ENCODE measurements at regions not wholly inside any gene's neighbourhood (a gene's known extent, or its start where the extent isn't known, plus 50 kb on each side); places are given as distances from the start of the nearest gene placed in this dataset.

GRCh38 chr18:43888598-43888997 is 611.3 kb upstream of the SYT4 start:
- Histone ChIP-seq H3K4me3 (no peak overlapping the region), H3K27me3 (replicated peaks) (no peaks in the 10 kb centered on the region), H3K4me1 (replicated peaks) (peaks cover 11% of the 10 kb centered on the region), H3K36me3 (no peaks in the 10 kb centered on the region), H3K9me3 (replicated peaks) (no peaks in the 10 kb centered on the region), H3K27ac (no peak overlapping the region)
- no peak for DNase-seq (ENCODE audit: low read depth in 1 of 2, low spot score in 2 of 2)

- peak; percentile 46 to 55 for DNase-seq (ENCODE audit: low read depth in 1 of 2, low spot score in 2 of 2)
- peaks cover 12% of the 10 kb centered on the region for H3K4me1 ChIP-seq (replicated peaks)
- no peak overlapping the region for H3K4me3 ChIP-seq
- H3K27me3 ChIP-seq (replicated peaks) = no peaks in the 10 kb centered on the region
- H3K27ac ChIP-seq = no peak overlapping the region
- H3K9me3 ChIP-seq (replicated peaks) = no peaks in the 10 kb centered on the region
- H3K36me3 ChIP-seq = no peaks in the 10 kb centered on the region
These were observed 615.8 kb upstream of the SYT4 start for GRCh38 chr18:43893001-43893637.

GRCh38 chr18:43904209-43904837 is 627.0 kb upstream of the SYT4 start:
- Histone ChIP-seq H3K9me3 (replicated peaks) (no peaks in the 10 kb centered on the region), H3K27me3 (replicated peaks) (no peaks in the 10 kb centered on the region), H3K27ac (no peak overlapping the region), H3K4me3 (no peak overlapping the region), H3K4me1 (replicated peaks) (no peaks in the 10 kb centered on the region), H3K36me3 (no peaks in the 10 kb centered on the region)
- DNase-seq (ENCODE audit: low read depth in 1 of 2, low spot score in 2 of 2) = no peak

- H3K27me3 ChIP-seq (replicated peaks) = no peaks in the 10 kb centered on the region
- H3K4me1 ChIP-seq (replicated peaks) = no peaks in the 10 kb centered on the region
- no peaks in the 10 kb centered on the region for H3K9me3 ChIP-seq (replicated peaks)
- H3K36me3 ChIP-seq = no peaks in the 10 kb centered on the region
- DNase-seq (ENCODE audit: low read depth in 1 of 2, low spot score in 2 of 2) = no peak
- no peak overlapping the region for H3K27ac ChIP-seq
- no peak overlapping the region for H3K4me3 ChIP-seq
These were observed 636.7 kb upstream of the SYT4 start for GRCh38 chr18:43914018-43914417.

- no peaks in the 10 kb centered on the region for H3K4me1 ChIP-seq (replicated peaks)
- H3K9me3 ChIP-seq (replicated peaks) = no peaks in the 10 kb centered on the region
These were observed 639.7 kb upstream of the SYT4 start for GRCh38 chr18:43916984-43917383.

GRCh38 chr18:43917520-43917919 is 640.2 kb upstream of the SYT4 start:
- Histone ChIP-seq H3K27me3 (replicated peaks) (no peaks in the 10 kb centered on the region), H3K4me1 (replicated peaks) (no peaks in the 10 kb centered on the region), H3K4me3 (no peak overlapping the region), H3K27ac (no peak overlapping the region), H3K36me3 (no peaks in the 10 kb centered on the region), H3K9me3 (replicated peaks) (no peaks in the 10 kb centered on the region)
- DNase-seq (ENCODE audit: low read depth in 1 of 2, low spot score in 2 of 2) = no peak

More at GRCh38 chr18:43916984-43917383, 639.7 kb upstream of the SYT4 start:
- no peak overlapping the region for H3K27ac ChIP-seq
- no peak for DNase-seq (ENCODE audit: low read depth in 1 of 2, low spot score in 2 of 2)
- no peaks in the 10 kb centered on the region for H3K36me3 ChIP-seq
- no peaks in the 10 kb centered on the region for H3K27me3 ChIP-seq (replicated peaks)
- H3K4me3 ChIP-seq = no peak overlapping the region

DNA sequence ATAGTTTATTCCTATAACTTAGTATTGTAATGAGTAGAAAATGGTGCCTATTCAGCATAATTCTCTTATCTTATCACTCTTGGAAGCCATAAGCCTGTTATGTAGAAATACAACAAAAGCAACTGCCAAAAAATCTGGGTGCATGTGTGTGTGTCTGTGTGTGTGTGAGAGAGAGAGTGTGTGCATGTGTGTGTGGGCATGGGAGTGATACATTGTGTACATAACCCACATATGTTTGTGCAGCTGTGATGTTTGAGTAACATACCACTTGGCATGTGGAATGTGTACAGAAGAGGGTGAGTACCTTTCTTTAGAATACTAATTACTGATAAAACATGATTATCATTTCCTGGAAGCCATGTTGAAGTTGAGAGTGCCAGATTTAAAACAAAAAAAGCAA is 642.3 kb upstream of the SYT4 start:
- H3K9me3 ChIP-seq (replicated peaks) = no peaks in the 10 kb centered on the region
- H3K4me1 ChIP-seq (replicated peaks) = no peaks in the 10 kb centered on the region
- no peak overlapping the region for H3K27ac ChIP-seq
- H3K27me3 ChIP-seq (replicated peaks) = no peaks in the 10 kb centered on the region
- DNase-seq (ENCODE audit: low read depth in 1 of 2, low spot score in 2 of 2) = no peak
- H3K36me3 ChIP-seq = no peaks in the 10 kb centered on the region
- no peak overlapping the region for H3K4me3 ChIP-seq

DNA sequence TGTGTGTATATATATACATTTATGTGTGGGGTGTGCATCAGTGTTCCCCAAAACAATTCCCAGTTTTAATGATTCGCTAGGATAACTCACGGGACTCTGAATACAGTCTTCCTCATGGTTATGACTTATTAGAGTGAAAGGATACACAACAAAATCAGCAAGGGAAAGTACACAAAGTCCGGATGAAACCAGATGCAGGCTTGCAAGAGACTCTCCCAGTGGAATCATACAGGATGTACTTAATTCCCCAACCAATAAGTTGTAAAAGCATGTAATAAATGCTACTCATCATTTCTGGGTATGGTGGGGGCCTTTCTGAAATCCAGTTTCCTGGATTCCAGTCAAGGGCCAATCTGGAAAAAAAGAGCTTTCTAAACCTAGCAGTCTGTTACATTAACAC is 654.1 kb upstream of the SYT4 start:
- Histone ChIP-seq H3K36me3 (no peaks in the 10 kb centered on the region), H3K4me1 (replicated peaks) (peaks cover 16% of the 10 kb centered on the region), H3K27me3 (replicated peaks) (no peaks in the 10 kb centered on the region), H3K4me3 (no peak overlapping the region), H3K9me3 (replicated peaks) (no peaks in the 10 kb centered on the region), H3K27ac (no peak overlapping the region)
- DNase-seq (ENCODE audit: low read depth in 1 of 2, low spot score in 2 of 2) = no peak

- no peak for DNase-seq (ENCODE audit: low read depth in 1 of 2, low spot score in 2 of 2)
- Histone ChIP-seq H3K4me1 (replicated peaks) (peaks cover 16% of the 10 kb centered on the region), H3K4me3 (no peak overlapping the region), H3K9me3 (replicated peaks) (no peaks in the 10 kb centered on the region), H3K36me3 (no peaks in the 10 kb centered on the region), H3K27me3 (replicated peaks) (no peaks in the 10 kb centered on the region), H3K27ac (no peak overlapping the region)
These were observed 654.9 kb upstream of the SYT4 start for GRCh38 chr18:43932140-43932539.

- no peaks in the 10 kb centered on the region for H3K36me3 ChIP-seq
- no peak overlapping the region for H3K27ac ChIP-seq
- peaks cover 16% of the 10 kb centered on the region for H3K4me1 ChIP-seq (replicated peaks)
- no peaks in the 10 kb centered on the region for H3K27me3 ChIP-seq (replicated peaks)
- no peaks in the 10 kb centered on the region for H3K9me3 ChIP-seq (replicated peaks)
- H3K4me3 ChIP-seq = no peak overlapping the region
- no peak for DNase-seq (ENCODE audit: low read depth in 1 of 2, low spot score in 2 of 2)
These were observed 655.9 kb upstream of the SYT4 start for GRCh38 chr18:43933177-43933576.

GRCh38 chr18:43934322-43934721 is 657.0 kb upstream of the SYT4 start:
- H3K4me1 ChIP-seq (replicated peaks) = peaks cover 16% of the 10 kb centered on the region
- H3K36me3 ChIP-seq = no peaks in the 10 kb centered on the region
- H3K4me3 ChIP-seq = no peak overlapping the region
- H3K27me3 ChIP-seq (replicated peaks) = no peaks in the 10 kb centered on the region
- H3K9me3 ChIP-seq (replicated peaks) = no peaks in the 10 kb centered on the region
- H3K27ac ChIP-seq = no peak overlapping the region
- DNase-seq (ENCODE audit: low read depth in 1 of 2, low spot score in 2 of 2) = no peak

DNA sequence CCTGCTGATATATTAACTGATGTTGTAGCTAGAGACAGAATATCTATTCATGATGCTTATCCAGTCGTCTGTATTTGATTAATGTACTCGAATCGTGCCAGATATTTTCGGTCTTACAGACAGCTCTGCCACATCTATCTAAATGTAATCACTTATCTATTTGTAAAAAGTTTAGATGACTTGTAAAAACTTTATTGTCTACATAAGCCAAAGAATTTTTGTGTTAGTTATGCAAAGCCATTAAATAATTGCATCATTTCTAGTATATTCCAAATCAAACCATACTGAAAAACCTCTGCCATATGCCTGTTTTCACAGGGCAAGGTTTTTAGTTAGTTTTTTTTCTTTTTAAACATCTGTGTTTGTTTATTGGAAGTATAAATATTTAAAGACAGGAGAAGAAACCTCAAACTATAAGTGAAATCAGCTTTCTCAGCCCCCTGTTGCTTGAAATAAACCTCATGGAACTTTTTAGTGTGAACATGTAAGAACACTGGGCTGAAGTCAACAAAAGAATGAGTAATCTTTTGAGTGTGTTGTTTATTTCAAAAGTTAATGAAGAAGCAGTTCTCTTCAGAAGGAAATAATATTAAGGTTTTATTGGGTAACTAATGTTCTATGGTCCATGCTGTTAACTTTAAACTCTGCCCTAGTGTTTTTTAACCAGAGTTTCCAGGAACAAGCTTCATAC is 657.6 kb upstream of the SYT4 start:
- Histone ChIP-seq H3K27ac (no peak overlapping the region), H3K27me3 (replicated peaks) (no peaks in the 10 kb centered on the region), H3K4me3 (no peak overlapping the region)

GRCh38 chr18:43936176-43936575 is 658.9 kb upstream of the SYT4 start:
- H3K27me3 ChIP-seq (replicated peaks) = no peaks in the 10 kb centered on the region
- H3K4me1 ChIP-seq (replicated peaks) = peaks cover 16% of the 10 kb centered on the region
- no peaks in the 10 kb centered on the region for H3K36me3 ChIP-seq
- H3K27ac ChIP-seq = no peak overlapping the region
- no peaks in the 10 kb centered on the region for H3K9me3 ChIP-seq (replicated peaks)
- DNase-seq (ENCODE audit: low read depth in 1 of 2, low spot score in 2 of 2) = no peak
- H3K4me3 ChIP-seq = no peak overlapping the region

More for the DNA sequence above, 657.6 kb upstream of the SYT4 start:
- Histone ChIP-seq H3K36me3 (no peaks in the 10 kb centered on the region), H3K9me3 (replicated peaks) (no peaks in the 10 kb centered on the region), H3K4me1 (replicated peaks) (peaks cover 16% of the 10 kb centered on the region)
- peak; percentile 45 to 82 for DNase-seq (ENCODE audit: low read depth in 1 of 2, low spot score in 2 of 2)

GRCh38 chr18:43949291-43949690 is 672.0 kb upstream of the SYT4 start:
- no peaks in the 10 kb centered on the region for H3K27me3 ChIP-seq (replicated peaks)
- no peak for DNase-seq (ENCODE audit: low read depth in 1 of 2, low spot score in 2 of 2)
- H3K4me1 ChIP-seq (replicated peaks) = no peaks in the 10 kb centered on the region
- no peaks in the 10 kb centered on the region for H3K9me3 ChIP-seq (replicated peaks)
- no peak overlapping the region for H3K27ac ChIP-seq
- no peak overlapping the region for H3K4me3 ChIP-seq
- H3K36me3 ChIP-seq = no peaks in the 10 kb centered on the region
